ENCODE measurements at regions not wholly inside any gene's neighbourhood (a gene's known extent, or its start where the extent isn't known, plus 50 kb on each side); places are given as distances from the start of the nearest gene placed in this dataset.

GRCh38 chr2:185187421-185187820 is 551.2 kb upstream of the FSIP2 start:
- FAIRE-seq, result no peak
- Histone ChIP-seq H3K79me1 (ENCODE audit: low read depth, low read length) (no peaks in the 10 kb centered on the region), H2BK120ac (replicated peaks; ENCODE audit: low read depth, low read length) (no peak overlapping the region)
- TF ChIP-seq RXRA (IDR thresholded peaks at IDR 0.05; ENCODE audit: insufficient read depth, low read depth, low read length), result no peak
- no peak for TF ChIP-seq ATF3 (IDR thresholded peaks at IDR 0.05; ENCODE audit: insufficient read depth, low read depth, low read length)
- no peak for TF ChIP-seq MAX (IDR thresholded peaks at IDR 0.05)
- no peak for TF ChIP-seq CBX5 (IDR thresholded peaks at IDR 0.05; ENCODE audit: low read depth, low read length)
- no peak for TF ChIP-seq ZNF274 (IDR thresholded peaks at IDR 0.05; ENCODE audit: borderline replicate concordance, extremely low read depth, low read length)
- no peak for TF ChIP-seq CTBP2 (IDR thresholded peaks at IDR 0.05; ENCODE audit: borderline replicate concordance, insufficient read depth, insufficient read length, low read length)
- TF ChIP-seq HDAC6 (IDR thresholded peaks at IDR 0.05; ENCODE audit: low read depth, low read length), result no peak
- no peak for TF ChIP-seq RNF2 (IDR thresholded peaks at IDR 0.05; ENCODE audit: borderline replicate concordance, low read depth, low read length, missing control alignments, poor library complexity, severe bottlenecking)
- no peak for TF ChIP-seq CHD2 (IDR thresholded peaks at IDR 0.05; ENCODE audit: low read length)
- TF ChIP-seq SAP30 (IDR thresholded peaks at IDR 0.05; ENCODE audit: insufficient read depth, insufficient replicate concordance, low read length), result no peak
- no peak for TF ChIP-seq JUND (IDR thresholded peaks at IDR 0.05; ENCODE audit: low read length)
- no peak for TF ChIP-seq ASH2L (IDR thresholded peaks at IDR 0.05; ENCODE audit: low read length)
- TF ChIP-seq SIN3A (conservative IDR thresholded peaks at IDR 0.05 in 1 of 2, IDR thresholded peaks at IDR 0.05 in 1 of 2; ENCODE audit: low read depth in 1 of 2, low read length in 2 of 2), result no peak

More at GRCh38 chr2:185187421-185187820, 551.2 kb upstream of the FSIP2 start:
- no peak overlapping the region for H3K27ac ChIP-seq (ENCODE audit: low read depth, low read length)
- no peak overlapping the region for H3K18ac ChIP-seq (ENCODE audit: extremely low read depth, low read length)
- 78% methylated on average over 3 of the region's 3 CpGs; no CpG with 5 or more reads in 1 of the 2 experiments for WGBS, 2 experiments (ENCODE audit: extremely low coverage in 1 of 2, insufficient coverage in 1 of 2, insufficient read length in 1 of 2, insufficient replicate concordance in 2 of 2, low coverage in 1 of 2, low lambda C conversion rate in 2 of 2, missing lambda C conversion rate in 1 of 2)
- no peak overlapping the region for H3K4me2 ChIP-seq (ENCODE audit: insufficient read depth in 1 of 2, low read depth in 2 of 2, low read length in 2 of 2)
- H3K23ac ChIP-seq (ENCODE audit: insufficient read length), result no peak overlapping the region
- no peak overlapping the region for H4K91ac ChIP-seq (replicated peaks; ENCODE audit: insufficient read length, low read length)
- H4K5ac ChIP-seq (ENCODE audit: insufficient read length, low read depth, low read length), result no peak overlapping the region
- H2BK15ac ChIP-seq (ENCODE audit: low read length), result no peak overlapping the region
- H3K56ac ChIP-seq (replicated peaks; ENCODE audit: insufficient read length, low read depth, low read length), result no peak overlapping the region
- H2BK5ac ChIP-seq (ENCODE audit: low read depth, low read length), result no peak overlapping the region
- no peak overlapping the region for H3K9ac ChIP-seq (replicated peaks in 1 of 4; ENCODE audit: extremely low read depth in 1 of 4, low read depth in 3 of 4, low read length in 3 of 4)
- no peaks in the 10 kb centered on the region for H3K27me3 ChIP-seq (replicated peaks in 1 of 4; ENCODE audit: control insufficient read depth in 3 of 4, extremely low read depth in 1 of 4, insufficient read depth in 3 of 4, low read length in 3 of 4)
- no peaks in the 10 kb centered on the region for H3K79me2 ChIP-seq (ENCODE audit: control insufficient read depth in 1 of 2, insufficient read depth in 2 of 2, low read length in 2 of 2)
- no peak overlapping the region for H3K4ac ChIP-seq (replicated peaks; ENCODE audit: insufficient read length, low read depth, low read length)
- no peak for DNase-seq (ENCODE audit: low read depth in 1 of 2, low spot score in 2 of 2)
- no peak overlapping the region for H3K4me3 ChIP-seq (ENCODE audit: extremely low read depth in 1 of 4, insufficient read depth in 2 of 4, low read depth in 3 of 4, low read length in 4 of 4)
- no peak overlapping the region for H2BK12ac ChIP-seq (ENCODE audit: low read depth, low read length)
- no peak overlapping the region for H2AK5ac ChIP-seq (ENCODE audit: low read depth, low read length)
- H4K8ac ChIP-seq (ENCODE audit: extremely low read depth, insufficient read depth, low read length), result no peak overlapping the region
- ChIA-PET CTCF (ENCODE audit: partially characterized antibody) (interaction anchor here (1.2 kb wide), 1 partner anchor 12 kb away, joined by 3 read pairs; no protein-coding TSS in a partner anchor), POLR2A (ENCODE audit: partially characterized antibody) (no interaction called here)
- H3K14ac ChIP-seq (ENCODE audit: insufficient read length), result no peak overlapping the region
- no peak overlapping the region for H2AFZ ChIP-seq (ENCODE audit: low read length)
- no peaks in the 10 kb centered on the region for H3K36me3 ChIP-seq (ENCODE audit: control insufficient read depth in 2 of 4, insufficient read depth in 4 of 4, low read length in 3 of 4)
- no peaks in the 10 kb centered on the region for H3K23me2 ChIP-seq (ENCODE audit: low read depth, low read length)
- H4K20me1 ChIP-seq (replicated peaks in 1 of 2; ENCODE audit: control insufficient read depth in 1 of 2, insufficient read depth in 2 of 2, low read length in 2 of 2), result no peaks in the 10 kb centered on the region
- no peaks in the 10 kb centered on the region for H3K9me3 ChIP-seq (ENCODE audit: insufficient read depth in 2 of 2, low read depth in 1 of 2, low read length in 1 of 2)
- H2BK20ac ChIP-seq (ENCODE audit: low read length), result no peak overlapping the region
- no peaks in the 10 kb centered on the region for H3K4me1 ChIP-seq (replicated peaks in 1 of 4; ENCODE audit: control insufficient read depth in 3 of 4, insufficient read depth in 4 of 4, low read length in 3 of 4)

Measured in H1 (cell line).